Tibial nerve (tissue), 3 donors: ENCODE measurements at regions not wholly inside any gene's neighbourhood (a gene's known extent, or its start where the extent isn't known, plus 50 kb on each side); places are given as distances from the start of the nearest gene placed in this dataset.

Experiments used
- CTCF ChIP-seq, 5 experiments: fragments of 200-600 bp in 3 of 5; fragments of 450-650 bp in 2 of 5; sonication (generic) in 3 of 5; IDR thresholded peaks; one replicate each; pipeline ENCODE4 v1.5.1; 2016 to 2019; ENCODE audit warnings: antibody characterized with exemption in 5 of 5, mild to moderate bottlenecking in 3 of 5, moderate library complexity in 2 of 5
- POLR2A ChIP-seq, 2 donors: fragments of 450-650 bp; IDR thresholded peaks; one replicate each; pipeline ENCODE4 v1.6.1; 2017; ENCODE audit warnings: antibody characterized with exemption in 2 of 2, mild to moderate bottlenecking in 2 of 2, moderate library complexity in 2 of 2

- TF ChIP-seq CTCF (IDR thresholded peaks at IDR 0.05): no peak
- TF ChIP-seq POLR2A (IDR thresholded peaks at IDR 0.05): no peak
These were observed 187.1 kb upstream of the FAR2 start for GRCh38 chr12:28961948-28962384.
